B cell (primary cell): ENCODE measurements at regions not wholly inside any gene's neighbourhood (a gene's known extent, or its start where the extent isn't known, plus 50 kb on each side); places are given as distances from the start of the nearest gene placed in this dataset.

Experiments
- ATAC-seq: fragments of 200-7000 bp; cut with Tn5 transposase; one replicate; pipeline ENCODE4 v1.10.0; 2021; ENCODE audit warnings: low read depth, mild to moderate bottlenecking, moderate number of reproducible peaks, moderate library complexity
- CTCF ChIA-PET: fragments of 350-600 bp; sonication (Branson Sonifier 250); formaldehyde crosslinking; loops from one replicate; lab custom pipeline; 2021; ENCODE audit warnings: antibody characterized with exemption, inconsistent platforms; lab: Charles Lee
- POLR2A ChIA-PET: fragments of 350-600 bp; sonication (Branson Sonifier 250); formaldehyde crosslinking; loops from one replicate; lab custom pipeline; 2021; ENCODE audit warnings: antibody characterized with exemption; lab: Charles Lee
- DNase-seq: peaks from one replicate; pipeline ENCODE4 v3.0.0; 2013
- H2AFZ ChIP-seq: 2 replicates; pipeline ENCODE4 v1.6.1; 2012; ENCODE audit warnings: mild to moderate bottlenecking, low read depth, low read length; ENCODE audit not compliant: insufficient read depth, poor library complexity, severe bottlenecking
- H3K27ac ChIP-seq, 2 donors: 1 replicate in 1 of 2; 2 replicates in 1 of 2; pipeline ENCODE4 v1.5.1; 2012 to 2013; ENCODE audit warnings: low read length in 2 of 2, mild to moderate bottlenecking in 2 of 2, moderate library complexity in 1 of 2
- H3K27me3 ChIP-seq, 4 experiments: fragments of 200-600 bp in 1 of 4; sonication (generic) in 1 of 4; replicated peaks in 1 of 4; 1 replicate in 2 of 4; 2 replicates in 2 of 4; pipeline versions ENCODE4 v1.6.1 to v1.7.0; 2013 to 2016; ENCODE audit warnings: low read length in 3 of 4, mild to moderate bottlenecking in 2 of 4, mixed read lengths in 1 of 4, moderate library complexity in 1 of 4; ENCODE audit not compliant: insufficient read depth in 4 of 4, control insufficient read depth in 3 of 4; ENCODE audit errors: control extremely low read depth in 1 of 4
- H3K36me3 ChIP-seq, 2 experiments: replicated peaks in 1 of 2; 1 replicate in 1 of 2; 2 replicates in 1 of 2; pipeline versions ENCODE4 v1.6.1 to v1.7.1; 2013; ENCODE audit warnings: low read length in 1 of 2; ENCODE audit not compliant: insufficient read depth in 2 of 2, control insufficient read depth in 1 of 2; ENCODE audit errors: control extremely low read depth in 1 of 2, extremely low read depth in 1 of 2
- H3K4me1 ChIP-seq, 2 donors: fragments of 200-600 bp in 1 of 2; sonication (generic) in 1 of 2; 1 replicate in 1 of 2; 2 replicates in 1 of 2; pipeline versions ENCODE4 v1.5.1 to v1.6.1; 2013 to 2017; ENCODE audit warnings: low read length in 2 of 2; ENCODE audit not compliant: control insufficient read depth in 2 of 2, insufficient read depth in 2 of 2
- H3K4me2 ChIP-seq: replicated peaks from 2 replicates; pipeline ENCODE3; 2012; ENCODE audit warnings: mild to moderate bottlenecking, low read depth, low read length; ENCODE audit not compliant: poor library complexity, severe bottlenecking
- H3K4me3 ChIP-seq, 5 experiments: fragments of 200-600 bp in 1 of 5; sonication (generic) in 1 of 5; 1 replicate in 3 of 5; 2 replicates in 2 of 5; pipeline versions ENCODE4 v1.5.1 to v1.7.0; 2011 to 2016; ENCODE audit warnings: low read length in 4 of 5, mild to moderate bottlenecking in 4 of 5, low read depth in 2 of 5, control low read depth in 1 of 5, moderate library complexity in 1 of 5; ENCODE audit not compliant: insufficient read depth in 1 of 5; ENCODE audit errors: control extremely low read depth in 1 of 5, extremely low read depth in 1 of 5
- H3K79me2 ChIP-seq: fragments of 200-600 bp; sonication (generic); one replicate; pipeline ENCODE4 v1.6.0; 2016; ENCODE audit warnings: low read length; ENCODE audit not compliant: control insufficient read depth, insufficient read depth
- H3K9ac ChIP-seq: fragments of 200-600 bp; sonication (generic); 2 replicates; pipeline ENCODE4 v1.6.1; 2017; ENCODE audit warnings: mild to moderate bottlenecking, low read length, moderate library complexity
- H3K9me3 ChIP-seq, 3 donors: one replicate each; pipeline versions ENCODE4 v1.6.1 to v1.7.1; 2013; ENCODE audit warnings: low read length in 2 of 3; ENCODE audit not compliant: control insufficient read depth in 2 of 3, insufficient read depth in 1 of 3; ENCODE audit errors: control extremely low read depth in 1 of 3
- H4K20me1 ChIP-seq: 2 replicates; pipeline ENCODE4 v1.6.0; 2012; ENCODE audit warnings: mild to moderate bottlenecking, low read length; ENCODE audit not compliant: insufficient read depth, control insufficient read depth, poor library complexity, severe bottlenecking
- H3K27ac Mint-ChIP-seq: one replicate; pipeline ENCODE4 v1.8.0; 2021; ENCODE audit warnings: mixed read lengths
- H3K27me3 Mint-ChIP-seq: one replicate; pipeline ENCODE4 v1.8.0; 2021; ENCODE audit warnings: mixed read lengths
- H3K4me1 Mint-ChIP-seq: one replicate; pipeline ENCODE4 v1.8.0; 2021; ENCODE audit warnings: mixed read lengths
- H3K4me3 Mint-ChIP-seq: one replicate; pipeline ENCODE4 v1.8.0; 2021; ENCODE audit warnings: mixed read lengths
- H3K9me3 Mint-ChIP-seq: one replicate; pipeline ENCODE4 v1.8.0; 2022; ENCODE audit warnings: mixed read lengths; ENCODE audit not compliant: insufficient read depth
- EZH2 ChIP-seq: IDR thresholded peaks from 2 replicates; pipeline ENCODE4 v1.6.1; 2012; ENCODE audit warnings: borderline replicate concordance, low read depth, mild to moderate bottlenecking, moderate library complexity, low read length; ENCODE audit not compliant: insufficient read depth, poor library complexity, severe bottlenecking
- WGBS: methylation state at CpG from one replicate; pipeline ENCODE4 v1.1.5; 2013; ENCODE audit warnings: missing lambda C conversion rate; ENCODE audit not compliant: insufficient coverage; 5-methylcytosine and 5-hydroxymethylcytosine counted together
- intact Hi-C: fragments of 100-400 bp; cut with micrococcal nuclease; formaldehyde crosslinking; loops from one replicate; pipeline ENCODE4 v1.10.0; 2022
- TF ChIP-seq, protein P1 (sequence below): fragments of 200-600 bp; IDR thresholded peaks from one replicate; pipeline ENCODE4 v1.8.0; 2022; ENCODE audit warnings: antibody characterized with exemption, mild to moderate bottlenecking

DNA sequence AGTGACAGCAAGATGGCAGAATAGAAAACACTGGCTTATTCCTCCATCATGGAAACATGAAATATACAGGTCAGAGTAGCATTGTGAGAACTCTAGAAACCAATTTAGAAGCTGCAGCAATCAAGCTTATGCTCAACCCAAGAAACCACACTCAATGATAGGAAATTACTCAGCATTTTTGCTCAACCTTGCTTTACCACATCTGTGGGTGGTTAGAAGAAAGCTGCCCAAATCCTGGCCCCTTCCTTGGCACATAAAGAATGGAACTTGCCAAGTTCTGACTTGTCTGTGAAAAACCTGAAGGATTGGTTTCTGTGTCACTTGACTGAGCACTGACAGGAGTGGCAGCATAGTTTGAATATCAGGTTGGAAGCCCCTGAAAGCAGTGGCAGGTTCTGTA, 108.0 kb upstream of the MOCS1 start:
- POLR2A ChIA-PET, result no interaction called here
- Histone ChIP-seq H3K4me3 (no peak overlapping the region), H3K4me1 (no peaks in the 10 kb centered on the region), H3K27me3 (peaks cover 0 to 6% (median 0%) of the 10 kb centered on the region in 4 experiments), H3K79me2 (no peaks in the 10 kb centered on the region), H3K4me2 (no peak overlapping the region), H3K27ac (no peak overlapping the region), H3K9ac (no peak overlapping the region), H3K36me3 (no peaks in the 10 kb centered on the region), H4K20me1 (no peaks in the 10 kb centered on the region), H2AFZ (no peak overlapping the region), H3K9me3 (peaks cover 0 to 6% (median 6%) of the 10 kb centered on the region in 3 donors)
- CTCF ChIA-PET, result no interaction called here
- no peak for TF ChIP-seq EZH2
- TF ChIP-seq, protein P1, sequence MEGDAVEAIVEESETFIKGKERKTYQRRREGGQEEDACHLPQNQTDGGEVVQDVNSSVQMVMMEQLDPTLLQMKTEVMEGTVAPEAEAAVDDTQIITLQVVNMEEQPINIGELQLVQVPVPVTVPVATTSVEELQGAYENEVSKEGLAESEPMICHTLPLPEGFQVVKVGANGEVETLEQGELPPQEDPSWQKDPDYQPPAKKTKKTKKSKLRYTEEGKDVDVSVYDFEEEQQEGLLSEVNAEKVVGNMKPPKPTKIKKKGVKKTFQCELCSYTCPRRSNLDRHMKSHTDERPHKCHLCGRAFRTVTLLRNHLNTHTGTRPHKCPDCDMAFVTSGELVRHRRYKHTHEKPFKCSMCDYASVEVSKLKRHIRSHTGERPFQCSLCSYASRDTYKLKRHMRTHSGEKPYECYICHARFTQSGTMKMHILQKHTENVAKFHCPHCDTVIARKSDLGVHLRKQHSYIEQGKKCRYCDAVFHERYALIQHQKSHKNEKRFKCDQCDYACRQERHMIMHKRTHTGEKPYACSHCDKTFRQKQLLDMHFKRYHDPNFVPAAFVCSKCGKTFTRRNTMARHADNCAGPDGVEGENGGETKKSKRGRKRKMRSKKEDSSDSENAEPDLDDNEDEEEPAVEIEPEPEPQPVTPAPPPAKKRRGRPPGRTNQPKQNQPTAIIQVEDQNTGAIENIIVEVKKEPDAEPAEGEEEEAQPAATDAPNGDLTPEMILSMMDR, result no peak
- H3K27me3 Mint-ChIP-seq, result peaks cover 3% of the 10 kb centered on the region
- no peaks in the 10 kb centered on the region for H3K4me1 Mint-ChIP-seq
- H3K9me3 Mint-ChIP-seq, result peaks cover 8% of the 10 kb centered on the region
- H3K27ac Mint-ChIP-seq, result no peak overlapping the region
- intact Hi-C loops, result no loop called here
- ATAC-seq, result no peak
- no peak overlapping the region for H3K4me3 Mint-ChIP-seq
- DNase-seq, result no peak

DNA sequence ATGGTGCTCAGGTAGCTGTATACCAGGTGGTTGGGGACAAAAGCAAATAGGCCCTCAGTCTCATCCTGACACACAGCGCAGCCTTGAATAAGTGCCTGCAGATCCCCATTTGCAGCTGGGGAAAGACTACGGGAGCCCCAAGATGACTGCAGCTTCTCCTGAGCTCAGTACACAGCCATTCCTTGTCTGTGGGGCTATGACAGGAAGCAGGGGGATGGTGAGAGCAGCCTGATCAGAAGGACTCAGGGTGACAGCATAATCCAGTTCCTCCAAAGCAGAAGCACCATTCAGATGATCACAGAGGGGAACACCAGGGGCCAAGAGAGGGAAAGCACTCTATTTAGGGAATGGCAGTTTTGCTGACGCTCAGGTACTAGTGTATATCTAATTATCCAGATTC, 104.8 kb upstream of the MOCS1 start:
- ChIA-PET POLR2A (no interaction called here), CTCF (interaction anchor here (1.2 kb wide), 1 partner anchor 34 kb away, joined by 3 read pairs; no protein-coding TSS in a partner anchor)
- ATAC-seq, result no peak
- no peaks in the 10 kb centered on the region for H3K4me1 ChIP-seq
- H3K9ac ChIP-seq, result no peak overlapping the region
- peaks cover 0 to 6% (median 6%) of the 10 kb centered on the region in 3 donors for H3K9me3 ChIP-seq
- Mint-ChIP-seq H3K4me3 (no peak overlapping the region), H3K9me3 (peaks cover 6% of the 10 kb centered on the region), H3K27ac (no peak overlapping the region), H3K4me1 (no peaks in the 10 kb centered on the region), H3K27me3 (peaks cover 7% of the 10 kb centered on the region)
- no peak overlapping the region for H2AFZ ChIP-seq
- no peak overlapping the region for H3K27ac ChIP-seq
- no peak overlapping the region for H3K4me3 ChIP-seq
- intact Hi-C loops, result no loop called here
- no peaks in the 10 kb centered on the region for H3K79me2 ChIP-seq
- no peaks in the 10 kb centered on the region for H4K20me1 ChIP-seq
- WGBS, result 95% methylated on average over 2 of the region's 3 CpGs
- no peak for TF ChIP-seq EZH2
- TF ChIP-seq, protein P1, result no peak
- peaks cover 0 to 6% (median 0%) of the 10 kb centered on the region in 4 experiments for H3K27me3 ChIP-seq
- no peaks in the 10 kb centered on the region for H3K36me3 ChIP-seq
- no peak for DNase-seq
- no peak overlapping the region for H3K4me2 ChIP-seq
